DND-41 (cell line): ENCODE measurements at regions not wholly inside any gene's neighbourhood (a gene's known extent, or its start where the extent isn't known, plus 50 kb on each side); places are given as distances from the start of the nearest gene placed in this dataset.

Experiments
- ATAC-seq: fragments of 200-7000 bp; cut with Tn5 transposase; 3 replicates; pipeline ENCODE4 v1.9.1; 2021; ENCODE audit warnings: low read depth; ENCODE audit not compliant: insufficient read depth
- DNase-seq: peaks from one replicate; pipeline ENCODE4 v3.0.0-alpha.2; 2020
- H2AFZ ChIP-seq: 2 replicates; pipeline ENCODE4 v1.6.0; 2012; ENCODE audit warnings: low read depth, low read length
- H3K27ac ChIP-seq: 2 replicates; pipeline ENCODE4 v1.5.1; 2012; ENCODE audit warnings: low read length, inconsistent platforms
- H3K27me3 ChIP-seq: fragments of 200-600 bp; sonication (generic); 2 replicates; pipeline ENCODE4 v1.6.0; 2012; ENCODE audit warnings: low read length, mild to moderate bottlenecking, inconsistent platforms; ENCODE audit not compliant: insufficient read depth, poor library complexity
- H3K36me3 ChIP-seq: 2 replicates; pipeline ENCODE4 v1.5.1; 2012; ENCODE audit warnings: low read length, inconsistent platforms; ENCODE audit not compliant: insufficient read depth
- H3K4me1 ChIP-seq: 2 replicates; pipeline ENCODE4 v1.5.1; 2012; ENCODE audit warnings: mild to moderate bottlenecking, low read length; ENCODE audit not compliant: insufficient read depth
- H3K4me2 ChIP-seq: 2 replicates; pipeline ENCODE4 v1.6.0; 2012; ENCODE audit warnings: mild to moderate bottlenecking, moderate library complexity, low read length, inconsistent platforms; ENCODE audit not compliant: insufficient read depth
- H3K4me3 ChIP-seq, 2 experiments: fragments of 200-600 bp in 1 of 2; shearing (Covaris generic) in 1 of 2; 2 replicates each; pipeline ENCODE4 v1.5.1; 2012 to 2016; ENCODE audit warnings: inconsistent platforms in 2 of 2, low read length in 2 of 2, mild to moderate bottlenecking in 2 of 2, low read depth in 1 of 2, moderate library complexity in 1 of 2
- H3K79me2 ChIP-seq: 2 replicates; pipeline ENCODE4 v1.6.0; 2012; ENCODE audit warnings: low read length, inconsistent platforms; ENCODE audit not compliant: insufficient read depth
- H3K9ac ChIP-seq: 2 replicates; pipeline ENCODE4 v1.6.0; 2012; ENCODE audit warnings: low read depth, mild to moderate bottlenecking, inconsistent platforms, low read length, moderate library complexity
- H3K9me3 ChIP-seq: 2 replicates; pipeline ENCODE4 v1.5.1; 2012; ENCODE audit warnings: low read length, moderate library complexity, mild to moderate bottlenecking, inconsistent platforms; ENCODE audit not compliant: insufficient read depth, severe bottlenecking
- H4K20me1 ChIP-seq: 2 replicates; pipeline ENCODE4 v1.6.0; 2012; ENCODE audit warnings: low read length; ENCODE audit not compliant: insufficient read depth
- CTCF ChIP-seq: IDR thresholded peaks from 2 replicates; pipeline ENCODE4 v1.5.1; 2012; ENCODE audit warnings: borderline replicate concordance, low read length, moderate library complexity, mild to moderate bottlenecking; ENCODE audit not compliant: poor library complexity, severe bottlenecking; ENCODE audit errors: extremely low read depth
- EZH2 ChIP-seq: IDR thresholded peaks from 3 replicates; pipeline ENCODE4 v1.6.1; 2012; ENCODE audit warnings: borderline replicate concordance, low read depth, mild to moderate bottlenecking, moderate library complexity, low read length, inconsistent platforms; ENCODE audit not compliant: severe bottlenecking

DNA sequence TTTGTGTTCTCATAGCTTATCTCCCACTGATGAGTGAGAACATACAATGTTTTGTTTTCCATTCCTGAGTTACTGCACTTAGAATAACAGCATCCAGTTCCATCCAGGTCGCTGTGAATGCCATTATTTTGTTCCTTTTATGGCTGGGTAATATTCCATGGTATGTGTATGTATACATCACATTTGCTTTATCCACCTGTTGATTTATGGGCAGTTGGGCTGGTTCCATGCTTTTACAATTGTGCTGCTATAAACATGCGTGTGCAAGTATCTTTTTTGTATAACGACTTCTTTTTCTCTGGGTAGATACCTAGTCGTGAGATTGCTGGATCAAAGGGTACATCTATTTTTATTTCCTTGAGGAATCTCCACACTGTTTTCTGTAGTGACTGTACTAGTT lies 74.8 kb downstream of the ZNF280B start:
- Histone ChIP-seq H3K9ac (no peak overlapping the region), H3K4me1 (no peaks in the 10 kb centered on the region), H2AFZ (no peak overlapping the region), H3K4me3 (no peak overlapping the region), H4K20me1 (no peaks in the 10 kb centered on the region), H3K9me3 (no peaks in the 10 kb centered on the region), H3K36me3 (no peaks in the 10 kb centered on the region), H3K4me2 (no peak overlapping the region), H3K27me3 (no peaks in the 10 kb centered on the region), H3K79me2 (no peaks in the 10 kb centered on the region), H3K27ac (no peak overlapping the region)
- DNase-seq, result no peak
- TF ChIP-seq CTCF (no peak), EZH2 (no peak)
- ATAC-seq, result no peak
